Stimulated activated CD4-positive, alpha-beta T cell treated with anti-CD3 and anti-CD28 coated beads, Interleukin-4, amount 100 ng/mL, for 4 hours (primary cell): ENCODE measurements at regions not wholly inside any gene's neighbourhood (a gene's known extent, or its start where the extent isn't known, plus 50 kb on each side); places are given as distances from the start of the nearest gene placed in this dataset.

Source experiments
- DNase-seq, 2 experiments: peaks; one replicate each; pipeline ENCODE4 v3.0.0-alpha.2; 2020

GRCh38 chr4:153034681-153035080 lies 98.6 kb downstream of the FHDC1 start:
- no peak for DNase-seq

GRCh38 chr4:153036931-153037482 lies 100.9 kb downstream of the FHDC1 start:
- no peak for DNase-seq

DNA sequence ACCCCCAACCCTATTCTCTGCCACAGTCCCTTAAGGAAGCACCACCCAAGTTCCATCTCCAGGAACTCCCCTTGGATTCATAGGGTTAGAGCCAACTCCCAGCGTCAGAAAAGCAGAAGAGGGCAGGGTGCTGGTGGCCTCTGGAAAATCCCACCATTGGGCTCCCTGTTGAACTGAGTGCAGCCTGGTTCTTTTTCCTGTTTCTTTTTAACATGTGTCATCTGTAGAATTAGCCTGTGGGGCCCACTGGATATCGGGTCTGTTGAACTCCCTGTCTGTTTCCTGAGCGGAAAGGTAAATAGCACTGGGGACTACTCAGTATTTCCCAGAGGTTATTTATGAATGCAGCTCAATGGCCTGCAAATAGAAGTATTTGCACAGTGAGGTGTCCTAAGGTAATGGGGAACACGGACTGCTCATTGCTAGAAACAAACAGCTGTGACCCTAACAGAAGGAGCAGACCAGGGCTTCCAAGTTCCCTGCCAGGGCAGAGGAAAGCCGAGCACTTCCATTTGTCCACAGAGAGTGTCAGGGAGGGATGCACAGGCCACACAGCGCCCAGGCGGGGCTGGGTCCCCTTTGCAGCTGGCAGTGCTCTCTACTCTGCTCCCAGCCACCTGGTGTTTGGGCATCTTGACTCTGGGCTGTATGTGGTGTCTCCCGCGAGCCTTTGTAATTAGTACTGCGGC lies 102.6 kb downstream of the FHDC1 start:
- DNase-seq: no peak

DNA sequence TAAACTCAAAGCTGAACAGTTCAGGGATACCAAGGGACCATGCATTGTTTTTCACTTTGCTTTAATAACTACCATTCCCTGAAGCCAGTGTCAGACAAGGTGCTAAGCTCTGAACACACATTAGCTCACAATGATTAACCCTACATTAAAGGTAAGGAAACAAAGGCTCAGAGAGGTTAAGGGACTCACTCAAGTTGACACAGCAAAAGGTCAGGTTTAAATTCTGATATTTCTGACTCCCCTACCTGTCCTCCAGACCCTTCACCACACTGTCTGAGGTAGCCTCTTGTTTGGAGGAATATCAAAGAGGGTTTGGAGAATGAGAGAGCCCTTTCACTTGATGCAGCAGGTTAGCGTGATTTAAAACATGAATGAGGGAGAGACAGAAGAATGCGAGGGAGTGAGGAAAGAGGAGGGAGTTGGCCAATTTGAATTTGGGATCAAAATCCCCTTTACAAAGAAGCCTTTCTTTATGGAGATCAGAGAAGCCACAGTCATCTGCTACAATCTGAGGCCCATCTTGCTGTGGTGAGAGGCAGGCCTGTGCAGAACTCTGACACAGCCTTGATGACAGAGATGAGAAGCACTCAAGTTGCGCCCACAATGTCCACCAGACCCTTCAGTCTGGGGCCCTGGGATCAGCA lies 103.5 kb downstream of the FHDC1 start:
- DNase-seq: no peak

GRCh38 chr4:153040677-153041076 lies 104.6 kb downstream of the FHDC1 start:
- DNase-seq: no peak

- no peak for DNase-seq
Measured at GRCh38 chr4:153044036-153044435, 107.9 kb downstream of the FHDC1 start.

DNA sequence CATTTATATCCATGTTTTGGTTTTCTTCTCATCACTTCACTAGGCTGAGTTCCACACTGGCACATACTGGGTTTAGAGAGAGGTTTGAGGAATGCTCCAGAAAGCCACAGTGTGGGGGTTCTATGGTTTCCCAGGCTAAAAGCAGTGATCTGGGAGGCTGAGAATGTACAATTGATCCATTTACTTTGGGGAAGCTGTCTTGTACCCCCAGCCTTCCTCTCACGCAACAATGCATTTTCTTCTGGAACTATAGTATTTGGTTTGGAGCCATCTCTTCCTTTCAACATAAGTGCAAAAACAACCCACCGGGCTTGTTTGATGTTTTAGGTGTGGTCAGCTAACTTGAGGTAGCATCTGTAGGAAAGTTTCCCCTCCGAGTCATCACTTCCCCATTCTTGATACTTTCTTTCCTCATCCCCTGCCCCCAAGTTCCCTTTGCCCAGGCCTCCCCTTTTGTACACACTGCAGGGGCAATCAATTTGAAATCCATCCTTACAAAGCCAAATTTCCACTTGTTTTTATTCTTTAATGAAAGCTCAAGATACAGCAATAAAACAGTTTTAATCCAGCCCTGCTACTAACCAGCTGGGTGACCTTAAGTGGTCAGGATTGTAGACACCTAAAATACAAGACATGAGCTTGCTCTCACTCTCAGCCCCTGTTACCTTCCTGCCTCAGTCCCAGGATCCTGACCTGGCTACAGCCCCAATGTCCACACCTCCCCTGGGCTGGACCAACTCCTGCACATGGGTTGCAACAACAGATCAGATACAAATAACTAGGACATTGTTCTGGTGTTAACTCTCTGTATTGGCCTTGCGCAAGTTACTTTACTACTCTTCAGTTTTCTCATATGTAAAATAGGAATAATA lies 109.2 kb downstream of the FHDC1 start:
- no peak for DNase-seq

GRCh38 chr4:153058671-153059060 lies 122.5 kb downstream of the FHDC1 start:
- no peak for DNase-seq

GRCh38 chr4:153060196-153060595 lies 124.1 kb downstream of the FHDC1 start:
- no peak for DNase-seq

GRCh38 chr4:153061971-153062370 lies 125.8 kb downstream of the FHDC1 start:
- DNase-seq: no peak

DNA sequence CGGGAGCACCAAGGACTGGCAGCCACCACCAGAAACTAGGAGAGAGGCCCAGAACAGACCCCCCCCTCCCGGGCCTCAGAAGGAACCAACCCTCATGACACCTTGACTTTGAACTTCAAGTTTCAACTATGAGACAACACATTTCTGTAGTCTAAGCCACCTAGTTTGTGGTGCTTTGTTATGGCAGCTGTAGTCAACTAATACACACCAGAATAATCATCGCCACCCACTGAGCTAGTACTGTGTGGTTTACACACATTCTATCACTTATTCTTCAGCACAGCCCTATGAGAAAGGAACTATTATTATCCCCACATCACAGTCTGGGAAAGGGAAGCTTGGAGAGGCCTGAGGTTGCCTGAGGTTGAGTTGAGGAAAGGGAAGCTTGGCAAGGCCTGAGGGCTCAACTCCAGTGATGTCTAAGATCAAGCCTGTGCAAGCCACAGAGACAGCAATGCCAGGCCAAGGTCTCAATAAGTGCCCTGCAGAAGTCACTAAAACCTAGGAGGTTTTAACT lies 126.6 kb downstream of the FHDC1 start:
- no peak for DNase-seq

DNA sequence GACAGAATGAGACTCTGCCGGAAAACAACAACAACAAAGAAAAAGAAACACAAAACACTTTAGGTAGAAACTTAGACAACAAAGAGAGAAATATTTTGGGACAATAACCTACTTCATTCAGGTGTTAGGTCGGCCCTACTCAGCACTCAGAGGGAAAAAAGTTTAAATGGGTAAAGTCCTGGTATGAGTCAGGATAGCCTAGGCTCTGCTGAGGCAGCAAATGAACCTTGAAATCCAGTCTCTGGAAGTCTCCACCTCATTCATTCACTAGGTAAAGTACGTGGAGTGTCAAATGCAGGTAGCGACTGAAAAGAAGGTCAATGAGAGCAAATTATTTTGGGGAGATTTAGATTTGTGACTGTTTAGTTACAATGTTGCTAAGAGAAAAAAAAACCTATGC lies 127.4 kb downstream of the FHDC1 start:
- no peak for DNase-seq

DNA sequence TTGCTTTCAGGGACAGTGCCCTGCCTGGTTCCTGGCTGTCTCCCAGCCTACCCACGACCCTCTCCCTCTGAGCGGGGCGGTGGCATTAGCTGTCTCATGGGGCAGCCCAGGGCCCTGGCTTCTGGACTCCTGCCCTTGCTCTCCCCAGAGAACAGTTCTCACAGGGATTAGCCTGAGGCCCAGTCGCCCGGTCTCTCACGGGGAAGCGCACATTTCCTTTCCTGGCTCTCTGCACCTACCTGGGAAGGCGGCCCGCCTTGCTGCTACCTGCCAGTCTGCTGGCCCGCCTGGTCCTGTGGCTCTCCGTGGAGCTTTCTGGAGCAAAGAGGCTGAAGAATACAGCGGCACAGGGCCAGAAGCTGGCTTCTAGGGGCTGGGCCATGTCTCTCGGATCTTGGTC lies 128.4 kb downstream of the FHDC1 start:
- DNase-seq: no peak

DNA sequence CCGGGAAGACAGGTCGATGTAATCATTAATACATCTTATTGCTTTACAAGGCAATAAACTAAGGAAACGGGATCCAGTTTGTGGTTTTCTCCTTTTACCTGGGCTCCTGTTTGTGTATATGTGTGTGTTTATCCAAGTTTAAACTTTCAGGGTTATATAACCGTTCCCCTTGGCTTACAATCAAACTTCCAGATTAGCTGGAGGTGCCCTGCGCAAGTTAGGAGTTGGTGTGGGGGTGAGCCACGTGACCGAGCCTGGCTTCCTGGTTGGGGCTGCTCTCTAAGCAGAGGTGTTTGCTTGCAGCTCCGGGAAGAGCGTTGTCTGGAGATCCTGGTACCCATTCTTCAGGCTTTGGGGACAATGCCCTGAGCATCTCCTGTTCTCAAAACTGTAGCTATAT lies 129.2 kb downstream of the FHDC1 start:
- DNase-seq: no peak

GRCh38 chr4:153067376-153067775 lies 131.3 kb downstream of the FHDC1 start:
- DNase-seq: no peak

GRCh38 chr4:153068751-153069150 lies 132.6 kb downstream of the FHDC1 start:
- no peak for DNase-seq

GRCh38 chr4:153071958-153072598 lies 132.2 kb upstream of the TRIM2 start:
- no peak for DNase-seq

- DNase-seq: no peak
Measured at GRCh38 chr4:153072661-153073060, 131.6 kb upstream of the TRIM2 start.

DNA sequence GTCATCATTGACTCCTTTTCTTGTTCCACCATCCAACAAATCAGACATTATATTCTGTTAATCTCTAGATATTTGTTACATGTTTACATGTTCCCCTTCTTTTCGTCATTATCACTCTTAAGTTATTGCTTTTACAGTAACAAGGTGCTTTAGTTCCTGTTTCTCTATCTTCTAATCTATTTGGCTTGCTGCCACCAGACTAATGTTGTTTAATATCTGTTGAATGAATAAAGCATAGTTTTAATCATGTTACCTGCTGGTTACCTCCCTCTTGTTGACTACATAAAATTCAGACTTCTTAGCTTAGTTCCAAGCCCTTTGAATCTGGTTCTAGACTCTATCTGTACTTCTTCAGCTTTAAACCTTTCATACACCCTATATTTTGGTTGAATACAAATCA lies 129.8 kb upstream of the TRIM2 start:
- no peak for DNase-seq

- DNase-seq: no peak
Measured at GRCh38 chr4:153074936-153075630, 129.2 kb upstream of the TRIM2 start.

GRCh38 chr4:153075836-153076518 lies 128.3 kb upstream of the TRIM2 start:
- DNase-seq: no peak

DNA sequence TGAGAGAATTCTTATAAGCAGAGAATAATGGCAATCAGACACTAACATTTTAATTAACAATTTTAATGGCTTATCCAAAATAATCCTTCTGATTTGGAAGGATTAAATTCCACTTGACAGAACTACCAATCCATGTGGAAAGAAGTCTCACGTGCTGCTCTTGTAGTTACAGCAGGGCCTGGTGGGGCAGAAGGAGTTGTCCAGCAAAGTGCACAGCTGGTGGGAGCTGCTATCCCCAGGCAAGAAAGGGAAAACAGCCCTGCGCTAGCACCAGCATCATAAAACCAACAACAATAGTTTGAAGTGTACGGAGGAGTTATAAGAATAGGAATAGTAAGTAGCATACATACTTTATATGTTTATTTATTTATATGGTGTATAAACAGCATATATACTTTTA lies 127.4 kb upstream of the TRIM2 start:
- DNase-seq: no peak
